Neutrophil (primary cell): ENCODE measurements at regions not wholly inside any gene's neighbourhood (a gene's known extent, or its start where the extent isn't known, plus 50 kb on each side); places are given as distances from the start of the nearest gene placed in this dataset.

Experiments used
- H3K27ac ChIP-seq: fragments of 200-600 bp; sonication (generic); 2 replicates; pipeline ENCODE4 v1.5.1; 2016; ENCODE audit warnings: mild to moderate bottlenecking, moderate library complexity
- H3K27me3 ChIP-seq: fragments of 200-600 bp; sonication (generic); 2 replicates; pipeline ENCODE4 v1.6.0; 2016; ENCODE audit warnings: mild to moderate bottlenecking
- H3K36me3 ChIP-seq: fragments of 200-600 bp; sonication (generic); 2 replicates; pipeline ENCODE4 v1.5.1; 2017
- H3K4me1 ChIP-seq, 2 experiments: fragments of 200-600 bp in 1 of 2; sonication (generic) in 1 of 2; 1 replicate in 1 of 2; 2 replicates in 1 of 2; pipeline versions ENCODE4 v1.5.1 to v1.6.1; 2013 to 2016; ENCODE audit warnings: low read depth in 1 of 2, low read length in 1 of 2, mild to moderate bottlenecking in 1 of 2, moderate library complexity in 1 of 2; ENCODE audit not compliant: control insufficient read depth in 1 of 2, insufficient read depth in 1 of 2
- H3K4me3 ChIP-seq, 2 experiments: fragments of 200-600 bp in 1 of 2; sonication (generic) in 1 of 2; 1 replicate in 1 of 2; 2 replicates in 1 of 2; pipeline ENCODE4 v1.5.1; 2013 to 2016; ENCODE audit warnings: low read depth in 1 of 2, low read length in 1 of 2, mild to moderate bottlenecking in 1 of 2, moderate library complexity in 1 of 2
- H3K9me3 ChIP-seq: fragments of 200-600 bp; sonication (generic); 2 replicates; pipeline ENCODE4 v1.5.1; 2016
- CTCF ChIP-seq: fragments of 200-600 bp; sonication (generic); IDR thresholded peaks from 2 replicates; pipeline ENCODE4 v1.5.1; 2016; ENCODE audit warnings: antibody characterized with exemption

GRCh38 chr9:117775591-117775990 lies 71.4 kb downstream of the TLR4 start:
- peaks cover 9 to 18% of the 10 kb centered on the region in 2 experiments for H3K4me1 ChIP-seq
- H3K27me3 ChIP-seq: no peaks in the 10 kb centered on the region
- no peak overlapping the region for H3K27ac ChIP-seq
- TF ChIP-seq CTCF: no peak
- no peaks in the 10 kb centered on the region for H3K36me3 ChIP-seq
- no peak overlapping the region for H3K4me3 ChIP-seq
- no peaks in the 10 kb centered on the region for H3K9me3 ChIP-seq

- H3K36me3 ChIP-seq: no peaks in the 10 kb centered on the region
- no peaks in the 10 kb centered on the region for H3K9me3 ChIP-seq
- peaks cover 15 to 24% of the 10 kb centered on the region in 2 experiments for H3K4me1 ChIP-seq
- peak overlapping the region; percentile 44 for H3K27ac ChIP-seq
- H3K27me3 ChIP-seq: no peaks in the 10 kb centered on the region
- no peak for TF ChIP-seq CTCF
- H3K4me3 ChIP-seq: no peak overlapping the region
These were observed 73.6 kb downstream of the TLR4 start for GRCh38 chr9:117777823-117778222.

GRCh38 chr9:117779760-117780159 lies 75.6 kb downstream of the TLR4 start:
- H3K36me3 ChIP-seq: no peaks in the 10 kb centered on the region
- no peaks in the 10 kb centered on the region for H3K27me3 ChIP-seq
- H3K4me1 ChIP-seq: peaks cover 27 to 36% of the 10 kb centered on the region in 2 experiments
- no peak for TF ChIP-seq CTCF
- no peak overlapping the region for H3K4me3 ChIP-seq
- no peaks in the 10 kb centered on the region for H3K9me3 ChIP-seq
- no peak overlapping the region for H3K27ac ChIP-seq

GRCh38 chr9:117782931-117783788 lies 79.0 kb downstream of the TLR4 start:
- Histone ChIP-seq H3K4me1 (peaks cover 27 to 29% of the 10 kb centered on the region in 2 experiments), H3K27ac (peak overlapping the region; percentile 91), H3K9me3 (no peaks in the 10 kb centered on the region), H3K27me3 (no peaks in the 10 kb centered on the region), H3K36me3 (no peaks in the 10 kb centered on the region), H3K4me3 (peak overlapping the region; percentile 65 to 67)
- TF ChIP-seq CTCF: peak; percentile 66

- Histone ChIP-seq H3K36me3 (no peaks in the 10 kb centered on the region), H3K4me3 (peak overlapping the region; percentile 65 to 67), H3K4me1 (peaks cover 27 to 29% of the 10 kb centered on the region in 2 experiments), H3K27ac (peak overlapping the region; percentile 91), H3K9me3 (no peaks in the 10 kb centered on the region), H3K27me3 (no peaks in the 10 kb centered on the region)
- peak; percentile 9 for TF ChIP-seq CTCF
These were observed 79.6 kb downstream of the TLR4 start for GRCh38 chr9:117783828-117784227.
